Sigmoid colon (tissue), 4 donors: ENCODE measurements at regions not wholly inside any gene's neighbourhood (a gene's known extent, or its start where the extent isn't known, plus 50 kb on each side); places are given as distances from the start of the nearest gene placed in this dataset.

ENCODE experiments used
- CTCF ChIP-seq, 4 experiments: fragments of 450-650 bp in 3 of 4; fragments of 200-600 bp in 1 of 4; IDR thresholded peaks; one replicate each; pipeline ENCODE4 v1.5.1; 2016 to 2019; ENCODE audit warnings: antibody characterized with exemption in 4 of 4, mild to moderate bottlenecking in 3 of 4, moderate library complexity in 2 of 4
- EP300 ChIP-seq, 4 donors: sonication (generic); formaldehyde crosslinking; IDR thresholded peaks; one replicate each; pipeline ENCODE4 v1.6.1; 2017; ENCODE audit warnings: antibody characterized with exemption in 4 of 4
- POLR2A ChIP-seq, 2 donors: fragments of 450-650 bp; IDR thresholded peaks; one replicate each; pipeline ENCODE4 v1.6.1; 2016; ENCODE audit warnings: antibody characterized with exemption in 2 of 2, mild to moderate bottlenecking in 2 of 2, moderate library complexity in 2 of 2
- POLR2AphosphoS5 ChIP-seq, 4 donors: sonication (generic); formaldehyde crosslinking; IDR thresholded peaks; one replicate each; pipeline ENCODE4 v1.6.1; 2017; ENCODE audit warnings: antibody characterized with exemption in 4 of 4

DNA sequence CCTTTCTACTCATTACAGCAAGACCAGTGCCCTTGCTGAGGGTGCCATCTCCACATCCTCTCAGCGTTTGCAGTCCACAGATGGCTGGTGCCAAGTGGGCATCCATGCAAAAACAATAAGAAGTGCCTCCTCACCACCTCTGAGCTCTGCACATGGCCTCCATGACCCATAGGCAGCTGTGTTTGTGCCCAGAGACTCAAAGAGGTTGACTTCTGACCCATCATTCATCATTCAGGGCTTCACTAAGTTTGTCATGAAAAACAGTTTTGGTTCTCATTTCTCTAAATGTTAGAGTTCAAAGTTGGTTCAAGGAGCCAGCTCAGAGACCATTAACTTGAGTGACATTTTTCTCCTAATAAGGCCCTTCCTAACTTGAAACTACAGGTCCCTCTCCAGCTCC, 512.6 kb upstream of the MAP3K7 start:
- TF ChIP-seq CTCF (IDR thresholded peaks at IDR 0.05) (no peak), EP300 (IDR thresholded peaks at IDR 0.05) (no peak), POLR2A (IDR thresholded peaks at IDR 0.05) (no peak), POLR2AphosphoS5 (IDR thresholded peaks at IDR 0.05) (no peak)
